Hepatocyte (in vitro differentiated cells): ENCODE measurements at regions not wholly inside any gene's neighbourhood (a gene's known extent, or its start where the extent isn't known, plus 50 kb on each side); places are given as distances from the start of the nearest gene placed in this dataset.

Experiments
- EZH2 ChIP-seq: fragments of 200-600 bp; sonication (generic); IDR thresholded peaks from 2 replicates; pipeline ENCODE4 v1.6.1; 2016; ENCODE audit warnings: antibody characterized with exemption, mild to moderate bottlenecking, borderline replicate concordance
- TF ChIP-seq, protein P1 (sequence below): fragments of 200-600 bp; sonication (generic); IDR thresholded peaks from 2 replicates; pipeline ENCODE4 v1.5.1; 2016; ENCODE audit warnings: antibody characterized with exemption, mild to moderate bottlenecking; ENCODE audit not compliant: poor library complexity

DNA sequence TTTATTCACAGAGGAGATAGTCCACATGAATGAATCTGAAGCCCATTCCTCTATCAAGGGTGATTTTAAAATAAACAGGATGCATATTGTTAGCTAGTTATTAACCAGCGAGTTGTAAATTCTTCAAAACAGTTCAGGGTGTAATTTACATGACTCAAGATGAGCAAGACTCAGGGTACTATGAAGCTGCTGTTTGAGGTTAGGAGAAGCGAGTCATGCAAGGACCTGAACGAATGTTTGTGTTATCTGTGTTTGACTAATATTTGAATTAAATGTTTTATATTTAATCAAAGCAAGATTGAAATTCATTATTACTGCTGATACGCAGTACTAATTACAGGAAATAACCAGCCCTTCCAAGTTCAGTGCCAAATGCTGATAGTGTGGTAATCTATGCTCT lies 191.1 kb downstream of the SAMD5 start:
- TF ChIP-seq, protein P1, sequence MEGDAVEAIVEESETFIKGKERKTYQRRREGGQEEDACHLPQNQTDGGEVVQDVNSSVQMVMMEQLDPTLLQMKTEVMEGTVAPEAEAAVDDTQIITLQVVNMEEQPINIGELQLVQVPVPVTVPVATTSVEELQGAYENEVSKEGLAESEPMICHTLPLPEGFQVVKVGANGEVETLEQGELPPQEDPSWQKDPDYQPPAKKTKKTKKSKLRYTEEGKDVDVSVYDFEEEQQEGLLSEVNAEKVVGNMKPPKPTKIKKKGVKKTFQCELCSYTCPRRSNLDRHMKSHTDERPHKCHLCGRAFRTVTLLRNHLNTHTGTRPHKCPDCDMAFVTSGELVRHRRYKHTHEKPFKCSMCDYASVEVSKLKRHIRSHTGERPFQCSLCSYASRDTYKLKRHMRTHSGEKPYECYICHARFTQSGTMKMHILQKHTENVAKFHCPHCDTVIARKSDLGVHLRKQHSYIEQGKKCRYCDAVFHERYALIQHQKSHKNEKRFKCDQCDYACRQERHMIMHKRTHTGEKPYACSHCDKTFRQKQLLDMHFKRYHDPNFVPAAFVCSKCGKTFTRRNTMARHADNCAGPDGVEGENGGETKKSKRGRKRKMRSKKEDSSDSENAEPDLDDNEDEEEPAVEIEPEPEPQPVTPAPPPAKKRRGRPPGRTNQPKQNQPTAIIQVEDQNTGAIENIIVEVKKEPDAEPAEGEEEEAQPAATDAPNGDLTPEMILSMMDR = no peak
- no peak for TF ChIP-seq EZH2
